LoVo (cell line): ENCODE measurements at regions not wholly inside any gene's neighbourhood (a gene's known extent, or its start where the extent isn't known, plus 50 kb on each side); places are given as distances from the start of the nearest gene placed in this dataset.

Experiments
- DNase-seq: peaks from one replicate; pipeline ENCODE4 v3.0.0-alpha.2; 2016; ENCODE audit warnings: low spot score

DNA sequence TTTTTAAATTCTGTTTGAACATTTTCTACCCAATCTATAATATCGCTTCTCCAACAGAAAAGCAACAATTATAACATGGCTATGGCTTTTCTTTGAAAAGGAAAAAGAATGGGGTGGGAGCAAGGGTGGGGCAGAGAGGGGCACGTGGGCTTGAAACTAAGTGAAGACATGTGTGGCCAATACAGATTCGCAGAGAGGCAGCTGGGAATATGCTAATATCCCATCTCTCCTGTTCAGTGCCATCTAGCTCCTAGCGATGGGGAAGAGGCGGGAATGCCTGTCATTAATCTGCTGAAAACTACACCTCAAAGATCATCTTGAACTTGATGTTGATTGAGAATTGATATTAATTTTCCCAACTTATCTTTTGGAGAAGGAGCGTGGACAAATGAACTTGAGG, 65.5 kb upstream of the ITGA6 start:
- DNase-seq: no peak

DNA sequence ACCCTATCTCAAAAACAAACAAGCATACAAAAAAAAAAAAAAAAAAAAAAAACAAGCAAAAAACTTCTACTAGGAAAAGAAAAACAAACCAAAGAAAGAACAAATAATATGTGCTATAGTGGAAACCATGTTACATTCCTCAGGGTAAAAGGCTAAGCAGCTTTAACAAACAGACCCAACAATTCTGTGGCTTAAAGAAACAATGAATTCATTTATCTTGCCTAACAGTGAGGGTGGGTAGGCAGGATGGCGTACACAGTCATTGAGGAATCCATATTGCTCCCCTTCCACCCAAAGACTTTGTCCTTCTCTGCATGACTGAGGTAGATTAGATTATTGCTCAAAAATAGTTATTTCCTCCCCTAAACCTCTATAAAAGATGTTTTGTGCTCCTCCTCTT, 63.1 kb upstream of the ITGA6 start:
- no peak for DNase-seq

DNA sequence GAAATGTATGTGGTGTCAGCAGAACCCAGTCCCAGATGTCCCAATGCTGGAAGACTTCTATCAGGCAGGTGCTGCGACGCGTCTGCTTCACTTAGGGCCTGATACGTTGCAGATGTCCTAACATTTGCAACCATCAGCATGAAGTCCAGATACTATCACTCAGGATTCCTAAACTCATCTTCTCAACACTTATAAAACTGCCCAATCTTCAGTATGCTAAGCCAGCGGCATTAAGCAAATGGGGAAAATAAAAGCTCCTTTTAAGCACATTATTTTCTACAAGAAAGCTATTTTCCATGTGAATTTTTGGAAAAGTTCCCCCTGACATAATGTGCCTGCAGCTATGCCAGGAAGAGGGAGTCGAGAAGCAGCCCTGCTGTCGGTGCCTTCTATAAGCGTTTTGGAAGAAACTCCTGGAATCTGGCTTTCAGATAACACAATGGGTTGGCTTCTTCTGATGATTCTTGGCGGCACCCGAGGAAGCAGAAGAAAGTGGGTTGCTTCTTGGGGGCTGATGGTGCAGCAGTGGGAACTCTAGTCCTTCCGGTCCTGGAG, 60.7 kb upstream of the ITGA6 start:
- no peak for DNase-seq

DNA sequence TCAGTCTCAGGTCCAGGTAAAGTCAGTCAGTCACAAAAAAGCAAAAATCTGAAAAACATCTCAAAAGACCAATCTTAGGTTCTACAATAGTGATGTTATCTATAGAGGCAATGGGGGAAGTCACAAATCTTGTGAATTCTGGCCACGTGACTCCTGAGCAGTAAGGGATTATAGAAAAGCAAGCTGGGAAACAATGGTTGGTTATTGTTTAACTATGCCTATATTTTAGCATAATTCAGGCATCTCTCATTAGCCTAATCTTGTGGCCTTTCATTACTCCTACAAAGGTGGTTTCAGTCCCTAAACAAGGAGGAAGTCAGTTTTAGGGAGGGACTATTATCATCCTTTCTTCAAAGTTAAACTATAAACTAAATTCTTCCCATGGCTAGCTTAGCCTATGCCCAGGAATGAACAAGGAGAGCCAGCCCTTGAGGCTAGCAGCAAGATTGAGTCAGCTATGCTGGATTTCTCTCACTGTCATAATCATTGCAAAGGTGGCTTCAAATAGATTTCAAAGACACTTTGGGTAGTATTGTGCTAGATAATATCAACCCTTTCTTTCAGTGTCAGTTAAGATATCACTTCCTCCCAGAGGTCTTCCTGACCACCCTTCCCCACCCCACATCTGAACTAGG, 56.4 kb upstream of the ITGA6 start:
- DNase-seq: no peak

DNA sequence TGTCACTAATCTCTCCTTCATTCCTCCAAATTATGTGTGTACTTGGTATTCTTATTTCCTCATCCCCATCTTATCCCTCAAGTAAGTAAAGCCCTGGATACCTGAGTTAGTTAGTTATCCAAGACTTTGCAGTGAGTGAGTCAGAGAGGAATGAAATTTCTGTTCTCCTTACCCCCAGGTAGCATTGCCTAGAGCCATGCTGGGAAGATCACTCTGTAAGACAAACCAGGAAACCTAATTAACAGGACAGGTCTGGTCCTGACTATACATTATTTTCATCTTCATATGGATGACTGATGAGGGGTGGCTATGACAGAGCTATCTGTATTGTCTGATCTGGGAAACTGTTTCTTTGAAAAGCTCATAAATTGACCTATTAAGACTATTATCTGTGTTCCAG, 55.0 kb upstream of the ITGA6 start:
- no peak for DNase-seq

DNA sequence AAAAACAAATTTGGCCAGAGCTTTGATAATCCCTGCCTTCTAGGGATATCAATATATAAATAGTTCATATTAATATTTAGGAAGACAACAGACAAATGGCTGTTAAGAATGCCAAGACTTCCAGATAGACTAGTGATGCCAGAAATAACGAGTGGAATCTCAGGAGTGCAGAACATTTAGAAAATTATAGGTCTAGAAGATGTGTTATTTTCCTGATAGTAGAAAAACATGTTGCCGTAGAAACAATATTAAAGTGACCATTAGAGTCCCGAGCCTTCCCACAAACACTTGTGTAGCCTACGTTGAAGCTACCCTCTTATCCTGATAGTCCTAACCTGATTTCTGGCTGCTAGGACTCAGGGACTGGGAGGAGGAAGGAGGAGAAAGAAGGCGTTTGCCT, 54.3 kb upstream of the ITGA6 start:
- DNase-seq: no peak

DNA sequence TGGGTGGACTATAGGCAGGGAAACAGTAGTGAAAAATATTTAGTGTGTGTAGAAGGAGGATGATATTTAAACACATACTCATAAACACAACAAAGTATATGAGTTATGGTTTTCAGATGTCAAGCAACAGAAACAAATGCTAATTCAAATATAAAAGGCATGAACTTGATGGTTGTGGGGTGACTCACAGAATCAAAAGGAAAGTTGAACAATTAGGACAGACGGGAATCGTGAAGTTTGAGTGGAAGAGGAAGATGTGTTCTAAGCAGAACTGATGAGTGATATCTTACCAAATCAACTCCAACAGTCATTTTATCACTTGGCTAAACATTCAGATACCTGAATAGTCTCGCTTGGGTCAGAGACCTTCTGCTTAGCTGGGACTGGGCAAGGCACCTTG, 53.6 kb upstream of the ITGA6 start:
- DNase-seq: no peak

DNA sequence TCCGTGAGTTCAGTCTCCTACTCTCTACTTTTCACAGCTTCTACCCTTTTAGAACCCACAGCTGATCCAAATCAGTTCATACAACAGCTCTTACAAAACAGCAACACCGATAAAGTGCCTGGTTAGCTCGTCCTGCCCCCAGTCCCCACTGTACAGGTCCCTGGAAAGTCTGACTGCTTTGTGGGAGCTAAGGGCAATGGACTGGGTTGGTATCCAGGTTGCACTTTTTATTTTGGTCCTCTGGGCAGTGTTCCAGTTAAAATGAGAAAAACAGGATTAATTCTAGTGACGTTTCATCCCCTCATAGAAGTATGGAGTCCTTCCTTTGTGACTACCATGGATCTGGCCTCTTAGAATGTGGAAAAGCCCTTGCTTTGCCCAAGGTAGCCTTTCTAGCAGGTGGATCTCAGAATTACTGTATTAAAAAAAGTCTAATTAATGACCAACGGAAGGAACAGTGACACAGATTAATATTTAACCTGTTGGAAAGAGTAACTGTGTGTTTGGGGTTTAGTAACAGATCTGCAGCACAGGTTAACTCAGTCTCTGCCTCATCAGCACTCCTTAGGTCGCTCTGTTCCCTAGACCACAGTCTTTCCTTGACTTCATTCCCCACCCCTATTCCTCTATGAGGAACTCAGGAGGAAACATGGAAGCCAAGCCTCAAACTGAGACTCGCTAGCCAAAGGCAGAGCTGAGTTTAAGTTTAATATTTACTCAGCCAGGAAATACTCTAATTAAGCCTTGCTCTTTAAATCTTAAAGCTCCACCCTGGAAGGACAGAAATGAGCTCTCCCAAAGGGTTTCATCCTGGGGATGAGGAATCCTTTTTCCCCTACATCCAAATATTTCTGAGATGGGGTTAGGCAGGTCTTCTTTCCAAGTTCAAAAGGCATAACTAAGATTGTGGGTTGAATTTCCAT, 52.8 kb upstream of the ITGA6 start:
- DNase-seq: peak; percentile 28

DNA sequence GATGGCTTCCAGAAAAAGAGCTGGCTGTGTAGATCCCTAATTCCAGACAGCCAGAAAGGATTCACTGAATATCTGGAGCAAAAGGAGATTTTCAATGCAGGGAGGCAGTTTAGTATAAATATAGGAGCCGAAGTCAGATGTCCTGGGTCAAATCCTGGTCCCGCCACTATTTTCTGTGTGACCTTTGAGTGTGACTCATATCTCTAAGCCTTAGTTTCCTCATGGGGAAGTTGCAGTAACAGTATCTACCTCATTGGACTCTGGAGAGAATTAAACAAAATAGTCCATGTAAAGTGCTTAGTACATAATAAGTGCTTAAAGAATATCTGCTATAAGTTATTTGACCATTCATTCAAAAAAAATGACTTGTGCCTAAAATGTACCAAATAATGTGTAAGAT, 52.1 kb upstream of the ITGA6 start:
- DNase-seq: peak; percentile 41

DNA sequence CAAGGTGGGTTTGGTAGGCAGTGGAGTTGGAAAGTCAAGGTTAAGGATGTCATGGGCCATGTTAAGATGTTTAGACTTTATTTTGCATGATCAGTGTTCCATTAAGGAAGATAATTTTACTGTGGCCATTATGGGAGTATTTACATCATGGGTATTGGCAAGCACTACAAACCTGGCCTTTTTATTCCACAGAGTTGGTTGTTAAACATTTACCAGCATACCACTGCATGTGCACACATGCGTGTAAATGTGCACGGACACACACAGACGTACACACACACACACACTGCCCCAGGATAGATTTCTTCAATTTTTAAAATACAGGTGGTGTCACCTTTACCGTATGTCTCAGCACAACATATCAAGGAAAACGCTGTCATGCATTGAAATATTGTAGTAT, 51.4 kb upstream of the ITGA6 start:
- DNase-seq: no peak

DNA sequence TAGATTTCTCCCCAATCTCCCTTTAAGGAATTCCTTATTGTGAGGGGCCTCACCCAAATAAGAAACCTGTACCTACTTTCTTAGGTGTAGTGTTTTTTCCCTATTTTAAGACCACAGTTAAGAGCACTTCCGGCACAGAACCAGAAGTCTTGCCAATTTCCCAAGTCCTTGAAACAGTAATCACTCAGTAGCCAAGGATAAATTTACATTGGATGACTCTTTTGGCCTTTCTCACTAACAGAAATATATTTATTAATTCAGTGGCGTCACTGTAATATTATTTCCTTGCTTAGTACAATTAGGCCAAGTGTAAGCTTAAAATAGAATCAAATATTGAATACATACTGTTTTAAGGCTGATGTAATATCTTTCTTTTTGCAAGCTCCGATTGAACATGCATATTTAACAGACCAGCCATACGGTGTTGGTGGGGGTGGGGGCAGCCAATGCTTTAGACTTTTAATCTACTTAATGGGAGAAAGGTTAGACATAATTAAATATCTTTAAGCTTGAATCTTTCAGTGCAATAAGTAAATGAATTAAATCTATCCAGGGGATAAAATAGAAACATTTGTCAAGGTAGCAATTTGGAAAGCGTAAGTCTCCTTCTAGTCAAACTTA, 50.8 kb upstream of the ITGA6 start:
- no peak for DNase-seq

DNA sequence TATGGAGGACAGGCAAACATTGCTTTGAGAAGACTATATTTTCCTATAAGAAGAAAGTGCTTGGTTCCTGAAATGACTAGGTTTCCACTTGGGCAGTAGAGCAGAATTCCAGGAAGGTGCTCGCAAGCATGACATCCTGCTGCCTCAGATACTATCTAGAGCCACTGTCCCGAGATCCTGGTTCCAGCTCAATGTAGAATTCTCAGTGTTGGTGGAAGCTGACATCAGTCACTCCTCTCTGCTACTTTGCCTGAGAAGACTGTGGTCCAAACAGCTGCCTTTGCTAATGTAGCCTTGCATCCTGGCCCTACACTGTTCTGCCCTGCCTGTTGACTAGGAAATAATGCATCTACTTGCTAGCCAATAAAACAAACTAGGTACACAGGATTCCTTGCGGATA, 50.0 kb upstream of the ITGA6 start:
- no peak for DNase-seq
